ENCODE measurements at regions not wholly inside any gene's neighbourhood (a gene's known extent, or its start where the extent isn't known, plus 50 kb on each side); places are given as distances from the start of the nearest gene placed in this dataset.

DNA sequence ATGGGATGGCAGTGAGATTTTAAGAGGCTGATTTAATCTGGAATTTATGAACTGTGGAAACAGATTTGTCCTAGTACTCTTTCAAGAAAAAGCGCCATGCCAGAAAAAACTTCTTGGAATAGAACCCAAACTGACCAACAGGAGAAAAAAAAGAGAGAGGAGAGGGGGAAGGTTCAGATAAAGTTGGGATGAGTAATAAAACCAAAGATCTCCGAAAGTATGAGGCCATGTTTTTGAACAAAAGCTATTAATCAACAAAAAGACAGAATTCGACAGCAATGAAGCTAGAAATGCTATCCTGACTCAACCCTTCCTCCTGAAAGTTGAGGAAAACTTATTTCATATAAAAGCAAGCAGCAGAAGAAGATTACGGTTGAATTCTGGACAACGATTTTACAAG, 135.5 kb downstream of the CEMIP2 start:
- ChIA-PET POLR2A (no interaction called here), CTCF (no interaction called here)
- no peak for DNase-seq (ENCODE audit: extremely low spot score)

GRCh38 chr9:71630377-71630995, 137.8 kb downstream of the CEMIP2 start:
- TF ChIP-seq, protein P1, sequence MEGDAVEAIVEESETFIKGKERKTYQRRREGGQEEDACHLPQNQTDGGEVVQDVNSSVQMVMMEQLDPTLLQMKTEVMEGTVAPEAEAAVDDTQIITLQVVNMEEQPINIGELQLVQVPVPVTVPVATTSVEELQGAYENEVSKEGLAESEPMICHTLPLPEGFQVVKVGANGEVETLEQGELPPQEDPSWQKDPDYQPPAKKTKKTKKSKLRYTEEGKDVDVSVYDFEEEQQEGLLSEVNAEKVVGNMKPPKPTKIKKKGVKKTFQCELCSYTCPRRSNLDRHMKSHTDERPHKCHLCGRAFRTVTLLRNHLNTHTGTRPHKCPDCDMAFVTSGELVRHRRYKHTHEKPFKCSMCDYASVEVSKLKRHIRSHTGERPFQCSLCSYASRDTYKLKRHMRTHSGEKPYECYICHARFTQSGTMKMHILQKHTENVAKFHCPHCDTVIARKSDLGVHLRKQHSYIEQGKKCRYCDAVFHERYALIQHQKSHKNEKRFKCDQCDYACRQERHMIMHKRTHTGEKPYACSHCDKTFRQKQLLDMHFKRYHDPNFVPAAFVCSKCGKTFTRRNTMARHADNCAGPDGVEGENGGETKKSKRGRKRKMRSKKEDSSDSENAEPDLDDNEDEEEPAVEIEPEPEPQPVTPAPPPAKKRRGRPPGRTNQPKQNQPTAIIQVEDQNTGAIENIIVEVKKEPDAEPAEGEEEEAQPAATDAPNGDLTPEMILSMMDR (IDR thresholded peaks at IDR 0.05; ENCODE audit: control extremely low read depth, extremely low read depth, low read depth, missing control alignments) = no peak
- CTCF ChIA-PET = interaction anchor here (1.0 to 2.8 kb wide), 4 partner anchors 10 to 26 kb away, joined by 3 to 9 read pairs (median 4); no protein-coding TSS in a partner anchor
- DNase-seq (ENCODE audit: extremely low spot score) = no peak
- POLR2A ChIA-PET = no interaction called here

More for the DNA sequence above, 135.5 kb downstream of the CEMIP2 start:
- TF ChIP-seq, protein P1 (IDR thresholded peaks at IDR 0.05; ENCODE audit: control extremely low read depth, extremely low read depth, low read depth, missing control alignments) = no peak

- POLR2A ChIA-PET = no interaction called here
- TF ChIP-seq, protein P1 (IDR thresholded peaks at IDR 0.05; ENCODE audit: control extremely low read depth, extremely low read depth, low read depth, missing control alignments) = no peak
- no peak for DNase-seq (ENCODE audit: extremely low spot score)
- CTCF ChIA-PET = interaction anchor here (0.9 to 2.8 kb wide), 5 partner anchors 10 to 343 kb away, joined by 3 to 9 read pairs (median 3); no protein-coding TSS in a partner anchor
Measured at GRCh38 chr9:71629578-71630215, 138.6 kb downstream of the CEMIP2 start.

DNA sequence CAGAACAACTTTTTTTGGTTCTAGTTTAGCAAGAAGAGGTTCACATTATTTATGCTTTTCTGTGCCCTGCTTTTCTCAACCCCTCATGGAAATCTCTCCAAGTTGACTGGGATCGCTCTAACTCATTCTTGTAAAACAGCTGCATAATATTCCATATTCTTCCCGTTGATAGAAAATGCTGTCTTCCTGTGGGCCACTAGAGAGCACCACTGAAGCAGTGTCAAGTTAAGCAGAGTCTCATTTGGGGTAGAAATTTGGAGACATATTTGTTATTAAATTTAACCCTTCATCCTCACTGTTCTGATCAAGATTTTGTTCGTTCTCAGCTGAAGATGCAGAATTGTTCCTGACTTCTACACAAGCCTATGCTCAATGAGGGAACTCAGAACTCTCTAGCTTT, 140.1 kb downstream of the CEMIP2 start:
- POLR2A ChIA-PET = no interaction called here
- CTCF ChIA-PET = interaction anchor here (1.4 to 2.8 kb wide), 3 partner anchors 14 to 23 kb away, joined by 3 to 9 read pairs (median 5); no protein-coding TSS in a partner anchor
- TF ChIP-seq, protein P1 (IDR thresholded peaks at IDR 0.05; ENCODE audit: control extremely low read depth, extremely low read depth, low read depth, missing control alignments) = no peak
- DNase-seq (ENCODE audit: extremely low spot score) = no peak

- DNase-seq (ENCODE audit: extremely low spot score) = no peak
- TF ChIP-seq, protein P1 (IDR thresholded peaks at IDR 0.05; ENCODE audit: control extremely low read depth, extremely low read depth, low read depth, missing control alignments) = no peak
- POLR2A ChIA-PET = no interaction called here
- CTCF ChIA-PET = interaction anchor here (1.4 to 1.5 kb wide), 2 partner anchors 14 to 16 kb away, joined by 3 to 5 read pairs; no protein-coding TSS in a partner anchor
Measured at GRCh38 chr9:71627537-71627936, 140.8 kb downstream of the CEMIP2 start.

- TF ChIP-seq, protein P1 (IDR thresholded peaks at IDR 0.05; ENCODE audit: control extremely low read depth, extremely low read depth, low read depth, missing control alignments) = no peak
- ChIA-PET CTCF (interaction anchor here (0.8 kb wide), 1 partner anchor 181 kb away, joined by 3 read pairs; no protein-coding TSS in a partner anchor), POLR2A (no interaction called here)
- no peak for DNase-seq (ENCODE audit: extremely low spot score)
Measured at GRCh38 chr9:71626395-71626794, 141.9 kb downstream of the CEMIP2 start.

Data from GM10248 (cell line).